ENCODE measurements at regions not wholly inside any gene's neighbourhood (a gene's known extent, or its start where the extent isn't known, plus 50 kb on each side); places are given as distances from the start of the nearest gene placed in this dataset.

DNA sequence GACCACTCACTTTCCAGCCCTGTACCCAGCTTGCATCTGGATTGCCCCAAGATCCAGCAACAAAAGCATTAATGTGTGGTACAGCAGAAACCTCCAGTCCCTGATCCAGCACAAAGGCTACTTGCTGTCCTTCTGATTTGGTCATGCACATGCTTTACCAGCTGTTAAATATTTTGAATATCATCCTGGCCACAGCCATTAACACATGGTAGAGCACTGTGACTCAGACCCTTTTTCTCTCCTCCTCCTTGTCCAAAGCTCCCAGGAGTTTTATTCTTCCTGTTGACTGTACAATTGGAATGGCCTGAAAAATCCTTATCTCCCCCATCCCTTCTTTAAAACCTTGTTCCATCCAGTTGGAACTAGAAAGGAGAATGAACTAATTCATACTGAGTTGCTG is 419.7 kb upstream of the TNP1 start:
- H3K36me3 ChIP-seq, result no peaks in the 10 kb centered on the region
- H3K4me1 ChIP-seq, result no peaks in the 10 kb centered on the region
- intact Hi-C loops (cut with DNase I; ENCODE audit: low total_unique reads), result no loop called here
- H3K9me3 ChIP-seq, result no peaks in the 10 kb centered on the region
- no peak for DNase-seq
- no peaks in the 10 kb centered on the region for H3K27me3 ChIP-seq
- H3K4me3 ChIP-seq, result no peak overlapping the region
- no peak for TF ChIP-seq POLR2A (IDR thresholded peaks at IDR 0.05)
- TF ChIP-seq, protein P1, sequence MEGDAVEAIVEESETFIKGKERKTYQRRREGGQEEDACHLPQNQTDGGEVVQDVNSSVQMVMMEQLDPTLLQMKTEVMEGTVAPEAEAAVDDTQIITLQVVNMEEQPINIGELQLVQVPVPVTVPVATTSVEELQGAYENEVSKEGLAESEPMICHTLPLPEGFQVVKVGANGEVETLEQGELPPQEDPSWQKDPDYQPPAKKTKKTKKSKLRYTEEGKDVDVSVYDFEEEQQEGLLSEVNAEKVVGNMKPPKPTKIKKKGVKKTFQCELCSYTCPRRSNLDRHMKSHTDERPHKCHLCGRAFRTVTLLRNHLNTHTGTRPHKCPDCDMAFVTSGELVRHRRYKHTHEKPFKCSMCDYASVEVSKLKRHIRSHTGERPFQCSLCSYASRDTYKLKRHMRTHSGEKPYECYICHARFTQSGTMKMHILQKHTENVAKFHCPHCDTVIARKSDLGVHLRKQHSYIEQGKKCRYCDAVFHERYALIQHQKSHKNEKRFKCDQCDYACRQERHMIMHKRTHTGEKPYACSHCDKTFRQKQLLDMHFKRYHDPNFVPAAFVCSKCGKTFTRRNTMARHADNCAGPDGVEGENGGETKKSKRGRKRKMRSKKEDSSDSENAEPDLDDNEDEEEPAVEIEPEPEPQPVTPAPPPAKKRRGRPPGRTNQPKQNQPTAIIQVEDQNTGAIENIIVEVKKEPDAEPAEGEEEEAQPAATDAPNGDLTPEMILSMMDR (IDR thresholded peaks at IDR 0.05), result no peak
- peak overlapping the region in 1 of 2 donors; percentile 1 for H3K27ac ChIP-seq

DNA sequence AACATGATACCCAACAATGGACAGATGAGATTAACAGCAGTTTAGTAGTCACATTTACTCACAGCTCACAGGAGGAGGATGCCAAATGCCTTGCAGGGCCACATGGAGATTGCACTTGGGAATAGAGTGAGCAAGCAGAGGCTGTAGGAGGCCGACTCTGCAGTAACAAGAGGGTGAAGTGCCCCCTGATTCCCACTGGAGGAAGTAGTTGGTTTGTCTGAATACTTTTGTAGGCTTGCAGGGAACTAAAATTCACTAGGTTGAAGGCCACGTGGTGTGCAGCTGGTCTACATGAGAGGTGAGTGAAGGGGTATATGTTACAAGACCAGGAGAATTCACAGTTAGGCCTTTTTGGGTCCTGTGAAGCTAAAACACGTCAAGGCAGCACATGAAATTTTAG is 419.3 kb upstream of the TNP1 start:
- H3K27me3 ChIP-seq, result no peaks in the 10 kb centered on the region
- intact Hi-C loops (cut with DNase I; ENCODE audit: low total_unique reads), result no loop called here
- no peaks in the 10 kb centered on the region for H3K36me3 ChIP-seq
- no peak for TF ChIP-seq POLR2A (IDR thresholded peaks at IDR 0.05)
- TF ChIP-seq, protein P1 (IDR thresholded peaks at IDR 0.05), result no peak
- H3K9me3 ChIP-seq, result no peaks in the 10 kb centered on the region
- peak overlapping the region in 1 of 2 donors; percentile 1 for H3K27ac ChIP-seq
- no peaks in the 10 kb centered on the region for H3K4me1 ChIP-seq
- no peak overlapping the region for H3K4me3 ChIP-seq
- no peak for DNase-seq

DNA sequence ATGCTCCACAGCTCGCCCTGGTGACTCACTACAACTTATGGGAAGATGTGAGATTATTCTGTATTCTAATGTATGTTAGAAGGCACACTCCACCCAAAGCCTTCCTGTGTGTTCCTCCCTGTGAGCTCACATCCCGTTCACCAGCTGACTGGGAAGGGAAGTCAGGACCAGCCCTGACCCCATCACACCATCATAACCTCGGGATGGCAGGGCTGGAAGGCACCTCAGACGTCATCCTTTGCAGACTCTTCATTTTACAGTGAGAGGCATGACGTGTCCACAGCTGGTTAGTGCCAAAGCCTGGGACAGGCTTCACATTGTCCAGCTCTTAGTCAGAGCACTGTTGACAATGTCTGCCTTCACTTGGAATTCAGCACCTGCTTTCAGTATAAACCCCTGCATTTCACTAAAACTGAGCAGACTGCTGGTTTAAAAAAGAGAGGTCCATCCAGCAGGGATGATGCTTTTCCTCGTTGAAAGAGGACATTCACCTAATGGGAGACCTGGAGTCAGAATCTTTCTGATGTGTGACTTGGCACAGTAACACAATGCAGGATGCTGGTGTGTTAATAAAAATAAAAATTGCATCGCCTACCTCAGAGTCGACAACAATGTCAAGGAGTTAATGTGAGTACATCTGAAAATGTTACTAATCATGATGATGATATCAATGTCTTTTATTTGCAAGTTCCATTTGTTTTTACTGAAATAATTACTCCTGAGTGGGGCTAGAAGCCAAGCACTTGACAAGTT is 418.0 kb upstream of the TNP1 start:
- TF ChIP-seq POLR2A (IDR thresholded peaks at IDR 0.05), result no peak
- TF ChIP-seq, protein P1 (IDR thresholded peaks at IDR 0.05), result no peak
- Histone ChIP-seq H3K4me1 (no peaks in the 10 kb centered on the region), H3K27ac (peak overlapping the region in 1 of 2 donors; percentile 39), H3K9me3 (no peaks in the 10 kb centered on the region), H3K4me3 (no peak overlapping the region), H3K27me3 (no peaks in the 10 kb centered on the region), H3K36me3 (no peaks in the 10 kb centered on the region)
- DNase-seq, result peak in 1 of 2 donors; percentile 32
- intact Hi-C loops (cut with DNase I; ENCODE audit: low total_unique reads), result no loop called here

DNA sequence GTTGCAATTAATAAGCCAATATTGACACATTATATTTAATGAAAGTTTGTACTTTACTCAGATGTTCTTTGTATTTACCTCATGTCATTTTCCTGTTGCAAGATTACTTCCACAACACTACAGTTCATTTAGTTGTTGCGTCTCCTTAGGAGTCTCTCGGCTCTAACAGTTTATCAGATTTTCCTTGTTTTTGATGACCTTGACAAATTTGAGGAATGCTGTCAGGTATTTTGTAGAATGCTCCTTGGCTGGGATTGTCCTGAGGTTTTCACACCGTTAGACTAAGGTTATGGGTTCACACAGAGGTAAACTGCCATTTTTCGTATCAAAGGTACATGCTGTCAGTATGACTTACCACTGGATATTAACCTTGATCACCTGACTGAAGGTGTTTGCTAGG is 416.6 kb upstream of the TNP1 start:
- Histone ChIP-seq H3K27ac (no peak overlapping the region), H3K9me3 (no peaks in the 10 kb centered on the region), H3K27me3 (no peaks in the 10 kb centered on the region), H3K36me3 (no peaks in the 10 kb centered on the region), H3K4me3 (no peak overlapping the region), H3K4me1 (no peaks in the 10 kb centered on the region)
- intact Hi-C loops (cut with DNase I; ENCODE audit: low total_unique reads), result no loop called here
- no peak for DNase-seq
- TF ChIP-seq, protein P1 (IDR thresholded peaks at IDR 0.05), result no peak
- no peak for TF ChIP-seq POLR2A (IDR thresholded peaks at IDR 0.05)

DNA sequence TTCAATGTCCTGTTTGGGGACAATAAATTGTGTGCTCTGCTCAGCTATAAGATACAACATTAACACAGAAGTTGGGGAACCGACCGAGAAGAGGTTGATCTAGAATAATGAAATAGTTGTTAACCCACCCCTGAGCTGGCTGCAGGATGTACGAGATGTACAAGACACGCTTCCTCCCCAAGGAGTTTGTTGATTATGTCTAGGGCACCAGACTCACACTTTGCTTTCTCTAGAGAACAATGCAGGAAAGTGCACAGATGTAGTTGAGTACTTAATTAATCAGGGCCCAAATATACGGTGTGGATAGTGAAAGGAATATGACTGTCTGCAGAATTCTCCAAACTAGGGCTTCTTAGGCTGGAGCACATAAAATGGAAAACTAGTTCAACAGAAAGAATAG is 415.2 kb upstream of the TNP1 start:
- Histone ChIP-seq H3K4me3 (no peak overlapping the region), H3K27me3 (no peaks in the 10 kb centered on the region), H3K9me3 (no peaks in the 10 kb centered on the region), H3K4me1 (no peaks in the 10 kb centered on the region), H3K36me3 (no peaks in the 10 kb centered on the region), H3K27ac (no peak overlapping the region)
- intact Hi-C loops (cut with DNase I; ENCODE audit: low total_unique reads), result no loop called here
- DNase-seq, result no peak
- TF ChIP-seq, protein P1 (IDR thresholded peaks at IDR 0.05), result no peak
- TF ChIP-seq POLR2A (IDR thresholded peaks at IDR 0.05), result no peak

Data from uterus (tissue), 3 donors.